MCF 10A (cell line): ENCODE measurements at regions not wholly inside any gene's neighbourhood (a gene's known extent, or its start where the extent isn't known, plus 50 kb on each side); places are given as distances from the start of the nearest gene placed in this dataset.

Experiments
- BruUV-seq: library from RNA; stranded (reverse); fragments of 400-500 nt; replicated peaks from 2 replicates; lab custom pipeline; 2021; lab: Mats Ljungman, UMichigan
- CTCF ChIA-PET: fragments of 300-600 bp; sonication (Branson Sonifier 250); formaldehyde crosslinking; extraction: SDS; loops from one replicate; lab custom pipeline; 2021; ENCODE audit warnings: antibody characterized with exemption, inconsistent platforms; lab: Yijun Ruan, JAX
- POLR2A ChIA-PET: fragments of 300-600, 350-650 bp; sonication (Branson Sonifier 250); formaldehyde crosslinking; extraction: SDS; loops from one replicate; lab custom pipeline; 2020; ENCODE audit warnings: antibody characterized with exemption, inconsistent platforms; lab: Yijun Ruan, JAX
- DNase-seq: peaks from one replicate; pipeline ENCODE4 v3.0.0-alpha.2; 2018; ENCODE audit not compliant: unreplicated experiment
- H3K27ac Mint-ChIP-seq: one replicate; pipeline ENCODE4 v1.8.0; 2022; ENCODE audit warnings: mild to moderate bottlenecking, low read depth, mixed read lengths; ENCODE audit not compliant: unreplicated experiment
- H3K27me3 Mint-ChIP-seq: one replicate; pipeline ENCODE4 v1.8.0; 2022; ENCODE audit warnings: mixed read lengths; ENCODE audit not compliant: insufficient read depth, unreplicated experiment
- H3K36me3 Mint-ChIP-seq: one replicate; pipeline ENCODE4 v1.8.0; 2022; ENCODE audit warnings: mild to moderate bottlenecking, moderate library complexity, mixed read lengths; ENCODE audit not compliant: insufficient read depth, unreplicated experiment
- H3K4me1 Mint-ChIP-seq: one replicate; pipeline ENCODE4 v1.8.0; 2022; ENCODE audit warnings: mixed read lengths; ENCODE audit not compliant: insufficient read depth, unreplicated experiment
- H3K4me3 Mint-ChIP-seq: one replicate; pipeline ENCODE4 v1.8.0; 2022; ENCODE audit warnings: mild to moderate bottlenecking, moderate library complexity, mixed read lengths; ENCODE audit not compliant: unreplicated experiment
- H3K9me3 Mint-ChIP-seq: one replicate; pipeline ENCODE4 v1.8.0; 2022; ENCODE audit warnings: mixed read lengths; ENCODE audit not compliant: unreplicated experiment
- intact Hi-C: fragments of 100-400 bp; cut with micrococcal nuclease; formaldehyde crosslinking; loops from 2 replicates; pipeline ENCODE4 v1.14.1; 2022
- TF ChIP-seq, protein P1 (sequence below): fragments of 200-600 bp; IDR thresholded peaks from one replicate; pipeline ENCODE4 v1.8.0; 2022; ENCODE audit warnings: antibody characterized with exemption, mild to moderate bottlenecking; ENCODE audit not compliant: unreplicated experiment

GRCh38 chr6:113565306-113565705, 291.8 kb upstream of the MARCKS start:
- BruUV-seq: no TSS peak
- POLR2A ChIA-PET: interaction anchor here (0.6 kb wide), 1 partner anchor 94 kb away, joined by 3 read pairs; no protein-coding TSS in a partner anchor
- intact Hi-C loops: no loop called here
- no peak for DNase-seq
- CTCF ChIA-PET: no interaction called here
- Mint-ChIP-seq H3K4me1 (no peaks in the 10 kb centered on the region), H3K36me3 (no peaks in the 10 kb centered on the region), H3K4me3 (no peak overlapping the region), H3K9me3 (no peaks in the 10 kb centered on the region), H3K27me3 (no peaks in the 10 kb centered on the region), H3K27ac (no peak overlapping the region)
- TF ChIP-seq, protein P1, sequence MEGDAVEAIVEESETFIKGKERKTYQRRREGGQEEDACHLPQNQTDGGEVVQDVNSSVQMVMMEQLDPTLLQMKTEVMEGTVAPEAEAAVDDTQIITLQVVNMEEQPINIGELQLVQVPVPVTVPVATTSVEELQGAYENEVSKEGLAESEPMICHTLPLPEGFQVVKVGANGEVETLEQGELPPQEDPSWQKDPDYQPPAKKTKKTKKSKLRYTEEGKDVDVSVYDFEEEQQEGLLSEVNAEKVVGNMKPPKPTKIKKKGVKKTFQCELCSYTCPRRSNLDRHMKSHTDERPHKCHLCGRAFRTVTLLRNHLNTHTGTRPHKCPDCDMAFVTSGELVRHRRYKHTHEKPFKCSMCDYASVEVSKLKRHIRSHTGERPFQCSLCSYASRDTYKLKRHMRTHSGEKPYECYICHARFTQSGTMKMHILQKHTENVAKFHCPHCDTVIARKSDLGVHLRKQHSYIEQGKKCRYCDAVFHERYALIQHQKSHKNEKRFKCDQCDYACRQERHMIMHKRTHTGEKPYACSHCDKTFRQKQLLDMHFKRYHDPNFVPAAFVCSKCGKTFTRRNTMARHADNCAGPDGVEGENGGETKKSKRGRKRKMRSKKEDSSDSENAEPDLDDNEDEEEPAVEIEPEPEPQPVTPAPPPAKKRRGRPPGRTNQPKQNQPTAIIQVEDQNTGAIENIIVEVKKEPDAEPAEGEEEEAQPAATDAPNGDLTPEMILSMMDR: no peak

DNA sequence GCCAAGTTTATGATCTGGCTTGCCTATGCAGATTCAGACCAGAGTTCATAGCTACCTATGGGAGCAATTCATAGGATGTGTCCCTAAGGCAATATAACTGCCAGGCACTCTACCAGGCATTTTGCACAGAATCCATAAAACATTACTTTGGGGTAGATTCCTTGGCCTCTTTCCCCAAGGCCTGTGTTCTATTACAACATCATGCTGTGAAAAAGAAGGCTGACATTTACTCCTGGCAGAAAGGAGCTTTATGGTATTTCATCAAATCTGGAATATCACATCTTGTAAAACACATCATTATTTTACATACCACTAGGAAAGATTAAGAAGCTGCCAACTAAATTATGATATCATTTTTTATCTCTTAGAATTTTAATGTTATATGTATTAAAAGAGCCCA, 287.0 kb upstream of the MARCKS start:
- H3K27ac Mint-ChIP-seq: no peak overlapping the region
- H3K4me3 Mint-ChIP-seq: no peak overlapping the region
- intact Hi-C loops: loop anchor here (2.0 to 5.0 kb wide), 3 partner anchors 158 to 789 kb away; no protein-coding TSS in a partner anchor
- no peaks in the 10 kb centered on the region for H3K4me1 Mint-ChIP-seq
- POLR2A ChIA-PET: interaction anchor here (1.7 kb wide), 1 partner anchor 288 kb away, joined by 7 read pairs; no protein-coding TSS in a partner anchor
- CTCF ChIA-PET: interaction anchor here (0.7 to 1.1 kb wide), 4 partner anchors 22 to 1888 kb away, joined by 3 to 4 read pairs (median 3); no protein-coding TSS in a partner anchor
- TF ChIP-seq, protein P1: no peak
- DNase-seq: no peak
- no peaks in the 10 kb centered on the region for H3K36me3 Mint-ChIP-seq
- BruUV-seq: no TSS peak
- no peaks in the 10 kb centered on the region for H3K27me3 Mint-ChIP-seq
- no peaks in the 10 kb centered on the region for H3K9me3 Mint-ChIP-seq

- no peaks in the 10 kb centered on the region for H3K27me3 Mint-ChIP-seq
- no peak overlapping the region for H3K27ac Mint-ChIP-seq
- no TSS peak for BruUV-seq
- CTCF ChIA-PET: interaction anchor here (0.6 to 1.1 kb wide), 9 partner anchors 14 to 1888 kb away, joined by 3 to 4 read pairs (median 3); no protein-coding TSS in a partner anchor
- POLR2A ChIA-PET: interaction anchor here (0.7 to 1.7 kb wide), 2 partner anchors 77 to 288 kb away, joined by 3 to 7 read pairs; no protein-coding TSS in a partner anchor
- H3K36me3 Mint-ChIP-seq: no peaks in the 10 kb centered on the region
- no peak overlapping the region for H3K4me3 Mint-ChIP-seq
- DNase-seq: no peak
- H3K4me1 Mint-ChIP-seq: no peaks in the 10 kb centered on the region
- H3K9me3 Mint-ChIP-seq: no peaks in the 10 kb centered on the region
- TF ChIP-seq, protein P1: peak; percentile 21
- intact Hi-C loops: loop anchor here (2.0 to 5.0 kb wide), 3 partner anchors 158 to 790 kb away; no protein-coding TSS in a partner anchor
Observed at GRCh38 chr6:113570641-113571040, 286.5 kb upstream of the MARCKS start.

GRCh38 chr6:113574147-113574546, 283.0 kb upstream of the MARCKS start:
- ChIA-PET POLR2A (interaction anchor here (0.6 kb wide), 1 partner anchor 276 kb away, joined by 3 read pairs; no protein-coding TSS in a partner anchor), CTCF (no interaction called here)
- intact Hi-C loops: loop anchor here (5.0 kb wide), 2 partner anchors 162 to 267 kb away; no protein-coding TSS in a partner anchor
- Mint-ChIP-seq H3K36me3 (no peaks in the 10 kb centered on the region), H3K4me1 (no peaks in the 10 kb centered on the region), H3K4me3 (no peak overlapping the region), H3K27me3 (no peaks in the 10 kb centered on the region), H3K27ac (no peak overlapping the region), H3K9me3 (no peaks in the 10 kb centered on the region)
- DNase-seq: no peak
- TF ChIP-seq, protein P1: no peak
- no TSS peak for BruUV-seq
